Activated T-cell treated with anti-CD3 and anti-CD28 coated beads, Interleukin-2, amount 50 U/mL, for 72 hours (primary cell): ENCODE measurements at regions not wholly inside any gene's neighbourhood (a gene's known extent, or its start where the extent isn't known, plus 50 kb on each side); places are given as distances from the start of the nearest gene placed in this dataset.

ENCODE experiments used
- ATAC-seq, 2 donors: fragments of 150-1000 bp; cut with Tn5 transposase; replicated peaks in 1 of 2; 2 replicates each; pipeline ENCODE4 v1.10.0; 2021; ENCODE audit warnings: moderate library complexity in 2 of 2, mild to moderate bottlenecking in 1 of 2
- DNase-seq, 2 donors: peaks; one replicate each; pipeline ENCODE4 v3.0.0; 2021 to 2022; ENCODE audit warnings: mixed read lengths in 1 of 2
- H3K27ac Mint-ChIP-seq: one replicate; pipeline ENCODE4 v1.8.0; 2022; ENCODE audit warnings: mild to moderate bottlenecking, moderate library complexity, mixed read lengths
- H3K27me3 Mint-ChIP-seq: one replicate; pipeline ENCODE4 v1.8.0; 2022; ENCODE audit warnings: low read depth, mixed read lengths
- H3K36me3 Mint-ChIP-seq, 2 donors: one replicate each; pipeline ENCODE4 v1.8.0; 2022; ENCODE audit warnings: mixed read lengths in 2 of 2, mild to moderate bottlenecking in 1 of 2; ENCODE audit not compliant: insufficient read depth in 2 of 2
- H3K4me1 Mint-ChIP-seq: one replicate; pipeline ENCODE4 v1.8.0; 2022; ENCODE audit warnings: low read depth, mixed read lengths
- H3K4me3 Mint-ChIP-seq, 2 donors: one replicate each; pipeline ENCODE4 v1.8.0; 2022; ENCODE audit warnings: mild to moderate bottlenecking in 2 of 2, mixed read lengths in 2 of 2, moderate library complexity in 2 of 2
- H3K9me3 Mint-ChIP-seq, 2 donors: one replicate each; pipeline ENCODE4 v1.8.0; 2022; ENCODE audit warnings: mixed read lengths in 2 of 2

DNA sequence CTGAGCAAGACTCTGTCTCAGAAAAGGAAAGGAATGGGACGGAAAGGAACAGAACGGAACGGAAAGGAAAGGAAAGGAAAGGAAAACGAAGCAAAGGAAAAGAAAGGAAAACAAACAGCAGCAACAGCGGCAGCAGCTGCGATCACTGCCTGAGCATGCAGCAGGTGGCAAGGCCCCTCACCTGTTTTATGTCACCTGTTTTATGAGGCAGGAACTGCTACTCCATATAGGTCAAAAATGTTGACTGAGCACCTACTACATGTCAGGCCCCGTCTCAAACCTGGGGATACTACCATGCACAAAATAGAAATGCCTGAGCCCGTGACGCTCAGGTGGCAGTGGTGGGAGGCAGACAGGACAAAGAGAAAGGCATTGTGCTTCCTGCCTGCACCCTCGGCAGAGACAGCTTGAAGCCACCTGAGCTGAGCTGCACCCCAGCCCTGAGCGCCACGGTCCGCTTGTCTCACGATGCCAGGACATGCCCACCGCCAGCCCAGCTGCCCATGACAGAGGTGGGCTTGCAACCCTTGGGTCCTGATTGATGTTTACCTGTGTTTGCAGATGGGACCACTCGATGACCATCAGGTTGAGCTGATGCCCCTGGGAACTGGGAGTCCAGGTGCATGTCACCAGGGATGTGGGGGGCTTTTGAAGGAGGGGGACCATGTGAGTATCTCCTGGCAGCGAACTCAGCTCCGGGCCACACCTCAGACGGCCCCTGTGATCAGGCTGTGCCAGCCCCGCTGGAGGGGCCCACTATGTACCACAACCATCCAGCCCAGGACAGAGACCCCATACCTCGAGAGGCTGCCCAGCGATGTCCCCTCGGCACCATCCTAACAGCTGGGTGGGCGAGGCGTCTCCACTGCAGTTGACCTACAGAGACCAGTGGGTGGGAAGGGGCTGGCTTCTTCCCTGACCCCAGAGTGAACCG, 77.4 kb downstream of the RMI2 start:
- no peak for ATAC-seq
- Mint-ChIP-seq H3K36me3 (no peaks in the 10 kb centered on the region), H3K9me3 (no peaks in the 10 kb centered on the region), H3K4me3 (no peak overlapping the region), H3K4me1 (no peaks in the 10 kb centered on the region), H3K27ac (no peak overlapping the region), H3K27me3 (no peaks in the 10 kb centered on the region)
- DNase-seq: no peak

GRCh38 chr16:11423315-11424117, 78.3 kb downstream of the RMI2 start:
- peak in 1 of 2 donors; percentile 26 for ATAC-seq
- Mint-ChIP-seq H3K36me3 (no peaks in the 10 kb centered on the region), H3K27ac (no peak overlapping the region)

GRCh38 chr16:11424118-11424460, 78.8 kb downstream of the RMI2 start:
- H3K27ac Mint-ChIP-seq: no peak overlapping the region
- no peaks in the 10 kb centered on the region for H3K27me3 Mint-ChIP-seq
- H3K36me3 Mint-ChIP-seq: no peaks in the 10 kb centered on the region
- H3K4me3 Mint-ChIP-seq: no peak overlapping the region
- H3K9me3 Mint-ChIP-seq: no peaks in the 10 kb centered on the region
- DNase-seq: no peak
- no peak for ATAC-seq
- H3K4me1 Mint-ChIP-seq: no peaks in the 10 kb centered on the region

More at GRCh38 chr16:11423315-11424117, 78.3 kb downstream of the RMI2 start:
- no peaks in the 10 kb centered on the region for H3K27me3 Mint-ChIP-seq
- H3K9me3 Mint-ChIP-seq: no peaks in the 10 kb centered on the region
- DNase-seq: no peak
- H3K4me1 Mint-ChIP-seq: no peaks in the 10 kb centered on the region
- H3K4me3 Mint-ChIP-seq: no peak overlapping the region

GRCh38 chr16:11425140-11425539, 79.9 kb downstream of the RMI2 start:
- no peaks in the 10 kb centered on the region for H3K4me1 Mint-ChIP-seq
- no peaks in the 10 kb centered on the region for H3K9me3 Mint-ChIP-seq
- DNase-seq (no peak), ATAC-seq (no peak)
- H3K4me3 Mint-ChIP-seq: no peak overlapping the region
- H3K36me3 Mint-ChIP-seq: no peaks in the 10 kb centered on the region
- no peaks in the 10 kb centered on the region for H3K27me3 Mint-ChIP-seq
- no peak overlapping the region for H3K27ac Mint-ChIP-seq

- Mint-ChIP-seq H3K4me3 (no peak overlapping the region), H3K9me3 (no peaks in the 10 kb centered on the region), H3K36me3 (no peaks in the 10 kb centered on the region), H3K27ac (no peak overlapping the region), H3K27me3 (no peaks in the 10 kb centered on the region), H3K4me1 (no peaks in the 10 kb centered on the region)
- ATAC-seq (no peak), DNase-seq (no peak)
These were observed 83.3 kb downstream of the RMI2 start for GRCh38 chr16:11428623-11428953.

DNA sequence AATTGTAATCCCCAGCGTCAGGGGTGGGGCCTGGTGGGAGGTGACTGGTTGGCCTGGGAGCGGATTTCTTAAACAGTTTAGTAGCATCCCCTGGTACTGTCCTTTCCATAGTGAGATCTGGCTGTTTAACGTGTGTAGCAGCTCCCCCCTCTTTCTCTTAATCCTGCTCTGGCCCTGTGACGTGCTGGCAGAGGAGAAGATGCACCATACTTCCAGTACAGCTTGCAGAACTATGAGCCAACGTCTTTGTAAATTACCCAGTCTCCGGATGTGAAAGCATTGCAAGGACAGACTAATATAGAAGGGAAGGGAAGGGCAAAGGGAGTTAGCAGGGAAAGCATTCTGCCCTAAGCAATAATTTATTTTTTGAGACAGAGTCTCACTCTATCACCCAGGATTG, 83.9 kb downstream of the RMI2 start:
- DNase-seq (no peak), ATAC-seq (no peak)
- Mint-ChIP-seq H3K4me3 (no peak overlapping the region), H3K4me1 (no peaks in the 10 kb centered on the region), H3K27me3 (no peaks in the 10 kb centered on the region), H3K9me3 (no peaks in the 10 kb centered on the region), H3K36me3 (no peaks in the 10 kb centered on the region), H3K27ac (no peak overlapping the region)

DNA sequence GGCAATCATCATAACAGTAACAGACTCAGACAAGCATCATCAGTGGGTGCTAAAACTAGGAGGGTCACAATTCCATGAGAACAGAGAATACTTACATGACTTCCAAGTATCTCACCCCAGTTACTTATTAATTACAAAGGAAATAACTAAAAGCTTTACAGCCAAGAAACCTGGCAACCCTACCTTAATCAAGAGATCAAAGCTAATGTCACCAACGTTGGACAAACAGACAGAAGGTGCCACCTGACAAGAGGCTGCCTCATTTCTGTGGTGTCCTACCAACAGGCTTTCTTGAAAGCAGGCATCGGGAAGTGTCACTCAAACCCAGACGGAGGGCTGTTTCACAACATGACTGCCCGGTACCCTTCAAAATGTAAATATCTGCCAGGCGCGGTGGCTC, 84.6 kb downstream of the RMI2 start:
- Mint-ChIP-seq H3K9me3 (no peaks in the 10 kb centered on the region), H3K4me3 (no peak overlapping the region), H3K36me3 (no peaks in the 10 kb centered on the region), H3K27me3 (no peaks in the 10 kb centered on the region), H3K4me1 (no peaks in the 10 kb centered on the region), H3K27ac (no peak overlapping the region)
- DNase-seq: no peak
- no peak for ATAC-seq

DNA sequence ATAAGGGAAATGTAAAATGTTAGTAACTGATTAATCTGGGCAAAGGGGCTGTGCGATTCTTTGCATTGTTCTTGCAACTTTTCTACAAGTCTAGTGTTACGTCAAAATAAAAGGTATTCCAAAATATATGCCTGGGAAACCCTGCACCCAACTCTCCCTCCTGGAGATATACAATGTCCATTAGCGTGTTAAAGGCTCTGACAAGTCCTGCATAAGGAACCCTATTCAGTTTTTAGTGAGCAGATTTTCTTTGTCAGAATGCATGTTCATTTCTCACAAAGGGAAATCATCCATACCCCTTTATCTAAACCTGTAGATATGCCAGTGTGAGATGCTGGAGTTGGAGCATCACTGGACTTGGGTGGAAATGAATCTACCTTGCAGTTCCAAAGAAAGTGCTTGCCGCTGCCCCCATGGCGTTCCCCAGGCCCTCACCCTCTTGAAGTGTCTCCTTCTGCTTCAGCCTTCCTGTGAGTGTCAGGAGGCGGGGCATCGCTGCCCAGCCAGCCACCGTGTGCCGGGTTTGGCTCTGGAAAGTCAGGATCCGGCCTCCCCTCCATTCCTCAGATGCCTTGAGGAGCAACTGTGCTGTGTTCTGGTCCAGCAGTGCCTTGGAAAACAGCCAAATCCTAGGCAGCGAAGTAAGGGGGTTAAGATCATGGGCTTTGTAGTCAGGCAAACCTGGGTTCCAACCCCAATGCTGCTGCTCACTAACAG, 85.5 kb downstream of the RMI2 start:
- Mint-ChIP-seq H3K27me3 (no peaks in the 10 kb centered on the region), H3K4me1 (no peaks in the 10 kb centered on the region), H3K4me3 (no peak overlapping the region), H3K36me3 (no peaks in the 10 kb centered on the region), H3K9me3 (no peaks in the 10 kb centered on the region), H3K27ac (no peak overlapping the region)
- ATAC-seq (no peak), DNase-seq (no peak)

DNA sequence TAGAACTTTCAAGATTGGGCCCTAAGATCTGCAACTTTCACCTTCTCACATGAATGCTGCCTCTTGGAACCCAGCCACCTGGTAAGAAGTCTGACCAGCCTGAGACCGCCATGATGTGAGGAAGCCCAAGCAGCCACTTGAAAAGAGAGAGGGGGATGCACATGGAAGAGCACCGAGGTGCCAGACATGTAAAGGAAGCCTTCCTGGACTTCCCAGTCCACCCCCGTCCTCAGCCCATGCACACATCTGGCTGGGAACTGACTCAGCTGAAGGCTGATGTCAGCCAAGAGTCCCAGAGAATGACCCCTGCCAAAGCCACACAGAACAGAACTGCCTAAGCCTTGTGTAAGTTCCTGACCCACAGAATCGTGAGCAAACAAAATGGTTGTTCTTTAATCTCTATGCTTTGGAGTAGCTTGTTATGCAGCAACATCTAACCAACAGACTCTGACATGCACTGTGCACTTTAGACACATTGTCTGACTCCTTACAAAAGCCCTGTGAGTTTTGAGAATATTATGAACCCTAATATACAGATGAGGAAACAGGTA, 86.7 kb downstream of the RMI2 start:
- no peaks in the 10 kb centered on the region for H3K36me3 Mint-ChIP-seq
- no peak for DNase-seq
- no peaks in the 10 kb centered on the region for H3K9me3 Mint-ChIP-seq

DNA sequence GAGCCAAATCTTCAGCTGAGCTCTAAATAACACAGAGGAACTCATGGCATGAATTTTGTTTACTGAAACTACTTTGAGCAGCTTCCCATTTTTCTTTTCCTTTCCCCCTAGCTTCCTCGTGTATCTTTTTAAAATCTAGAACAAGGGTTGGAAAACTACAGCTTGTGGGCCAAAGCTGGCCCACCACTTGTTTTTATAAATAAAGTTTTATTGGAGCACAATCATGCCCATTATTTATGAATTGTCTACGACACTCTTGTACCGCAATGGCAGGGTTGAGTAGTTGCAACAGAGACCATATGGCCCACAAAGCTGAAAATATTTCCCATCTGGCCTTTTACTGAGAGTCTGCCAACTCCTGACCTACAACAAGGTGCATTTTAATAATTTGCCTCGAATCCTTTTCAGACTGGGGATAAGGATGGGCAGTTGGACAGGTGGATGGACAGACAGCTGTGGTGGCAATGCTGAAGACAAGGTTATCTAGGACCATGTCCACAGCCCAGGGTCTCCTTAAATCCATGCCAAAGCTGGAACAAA, 87.7 kb downstream of the RMI2 start:
- Mint-ChIP-seq H3K27ac (no peak overlapping the region), H3K36me3 (no peaks in the 10 kb centered on the region), H3K4me1 (no peaks in the 10 kb centered on the region), H3K9me3 (no peaks in the 10 kb centered on the region), H3K4me3 (no peak overlapping the region), H3K27me3 (no peaks in the 10 kb centered on the region)
- ATAC-seq: no peak
- no peak for DNase-seq

More for the DNA sequence above, 86.7 kb downstream of the RMI2 start:
- Mint-ChIP-seq H3K27me3 (no peaks in the 10 kb centered on the region), H3K27ac (no peak overlapping the region), H3K4me1 (no peaks in the 10 kb centered on the region), H3K4me3 (no peak overlapping the region)
- ATAC-seq: no peak

DNA sequence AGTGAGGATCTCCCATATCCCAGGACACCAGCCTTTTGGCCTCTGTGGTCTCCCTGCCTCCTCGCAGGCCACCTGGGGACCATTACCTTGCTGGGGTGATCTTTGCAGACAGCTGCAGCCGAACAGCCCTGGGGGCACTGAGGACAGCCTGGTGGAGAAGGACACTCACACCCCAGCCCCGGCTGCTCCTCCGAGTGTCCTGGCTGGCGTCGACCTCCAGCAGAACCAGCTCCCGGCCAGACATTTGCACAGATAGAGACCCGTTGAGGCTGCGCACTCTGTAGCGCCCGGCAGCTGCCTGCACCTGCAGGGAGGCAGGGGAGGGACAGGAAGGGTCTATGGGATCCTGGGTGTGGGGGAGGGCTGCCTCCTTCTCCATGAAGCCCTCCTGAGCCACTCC, 90.3 kb downstream of the RMI2 start:
- no peak for DNase-seq
- Mint-ChIP-seq H3K9me3 (peaks cover 0 to 5% of the 10 kb centered on the region in 2 donors), H3K36me3 (peaks cover 0 to 4% of the 10 kb centered on the region in 2 donors), H3K4me1 (no peaks in the 10 kb centered on the region), H3K27ac (no peak overlapping the region), H3K4me3 (no peak overlapping the region), H3K27me3 (no peaks in the 10 kb centered on the region)
- ATAC-seq: no peak

DNA sequence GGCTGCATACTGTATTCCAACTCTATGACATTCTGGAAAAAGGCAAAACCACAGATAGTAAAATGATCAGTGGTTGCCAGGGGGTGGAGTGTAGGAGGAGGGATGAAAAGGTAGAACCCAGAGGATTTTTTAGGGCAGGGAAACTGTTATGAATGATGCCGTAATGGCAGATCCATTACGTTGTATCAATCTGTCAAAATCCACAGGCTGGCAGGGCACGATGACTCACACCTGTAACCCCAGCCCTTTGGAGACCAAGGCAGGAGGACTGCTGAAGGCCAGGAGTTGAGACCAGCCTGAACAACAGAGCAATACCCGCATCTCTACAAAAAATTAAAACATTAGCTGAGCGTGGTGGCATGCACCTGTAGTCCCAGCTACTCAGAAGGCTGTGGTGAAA, 91.8 kb downstream of the RMI2 start:
- Mint-ChIP-seq H3K4me3 (no peak overlapping the region), H3K9me3 (peaks cover 0 to 7% of the 10 kb centered on the region in 2 donors), H3K36me3 (peaks cover 0 to 4% of the 10 kb centered on the region in 2 donors), H3K27me3 (no peaks in the 10 kb centered on the region), H3K27ac (no peak overlapping the region), H3K4me1 (no peaks in the 10 kb centered on the region)
- DNase-seq (no peak), ATAC-seq (no peak)
